Prostate gland (tissue), 2 donors: ENCODE measurements at regions not wholly inside any gene's neighbourhood (a gene's known extent, or its start where the extent isn't known, plus 50 kb on each side); places are given as distances from the start of the nearest gene placed in this dataset.

ENCODE experiments used
- CTCF ChIP-seq, 4 experiments: fragments of 200-600 bp in 2 of 4; fragments of 450-650 bp in 2 of 4; sonication (generic) in 2 of 4; IDR thresholded peaks; 1 replicate in 3 of 4; 2 replicates in 1 of 4; pipeline ENCODE4 v1.5.1; 2016 to 2019; ENCODE audit warnings: antibody characterized with exemption in 4 of 4, mild to moderate bottlenecking in 2 of 4, moderate library complexity in 2 of 4
- POLR2A ChIP-seq: fragments of 450-650 bp; IDR thresholded peaks from one replicate; pipeline ENCODE4 v1.6.1; 2016; ENCODE audit warnings: antibody characterized with exemption, mild to moderate bottlenecking

GRCh38 chr5:36407396-36407795 lies 105.7 kb upstream of the RANBP3L start:
- TF ChIP-seq CTCF (IDR thresholded peaks at IDR 0.05), result no peak
- no peak for TF ChIP-seq POLR2A
